AG04450 (cell line): ENCODE measurements at regions not wholly inside any gene's neighbourhood (a gene's known extent, or its start where the extent isn't known, plus 50 kb on each side); places are given as distances from the start of the nearest gene placed in this dataset.
"Not testable (repeated sequence)": the region's sequence is repeated elsewhere in the genome, so short reads cannot be mapped to it uniquely, and the experiment has no call there.

Experiments
- CTCF ChIA-PET: fragments of 300-600, 350-600 bp; formaldehyde crosslinking; extraction: SDS; loops from one replicate; lab custom pipeline; 2022; ENCODE audit warnings: antibody characterized with exemption, inconsistent platforms; lab: Charles Lee
- POLR2A ChIA-PET: fragments of 350-600 bp; formaldehyde crosslinking; extraction: SDS; loops from one replicate; lab custom pipeline; 2021; ENCODE audit warnings: antibody characterized with exemption, inconsistent platforms; lab: Yijun Ruan, JAX
- DNase-seq: peaks from one replicate; pipeline ENCODE4 v3.0.0-alpha.2; 2011; ENCODE audit warnings: low read depth, low spot score
- H3K27ac ChIP-seq: one replicate; pipeline ENCODE4 v1.5.1; 2012; ENCODE audit warnings: low read depth, low read length, control low read depth
- H3K27me3 ChIP-seq: one replicate; pipeline ENCODE4 v1.6.0; 2012; ENCODE audit warnings: low read length; ENCODE audit not compliant: control insufficient read depth, insufficient read depth
- H3K4me3 ChIP-seq: 2 replicates; pipeline ENCODE4 v1.5.1; 2011; ENCODE audit warnings: mild to moderate bottlenecking, low read depth, low read length, control low read depth
- H3K9me3 ChIP-seq: 2 replicates; pipeline ENCODE4 v1.5.1; 2012; ENCODE audit warnings: low read length; ENCODE audit not compliant: control insufficient read depth, insufficient read depth
- TF ChIP-seq, protein P1 (sequence below): IDR thresholded peaks from 2 replicates; pipeline ENCODE4 v1.5.1; 2011; ENCODE audit warnings: low read depth, low read length, control low read depth, inconsistent platforms

DNA sequence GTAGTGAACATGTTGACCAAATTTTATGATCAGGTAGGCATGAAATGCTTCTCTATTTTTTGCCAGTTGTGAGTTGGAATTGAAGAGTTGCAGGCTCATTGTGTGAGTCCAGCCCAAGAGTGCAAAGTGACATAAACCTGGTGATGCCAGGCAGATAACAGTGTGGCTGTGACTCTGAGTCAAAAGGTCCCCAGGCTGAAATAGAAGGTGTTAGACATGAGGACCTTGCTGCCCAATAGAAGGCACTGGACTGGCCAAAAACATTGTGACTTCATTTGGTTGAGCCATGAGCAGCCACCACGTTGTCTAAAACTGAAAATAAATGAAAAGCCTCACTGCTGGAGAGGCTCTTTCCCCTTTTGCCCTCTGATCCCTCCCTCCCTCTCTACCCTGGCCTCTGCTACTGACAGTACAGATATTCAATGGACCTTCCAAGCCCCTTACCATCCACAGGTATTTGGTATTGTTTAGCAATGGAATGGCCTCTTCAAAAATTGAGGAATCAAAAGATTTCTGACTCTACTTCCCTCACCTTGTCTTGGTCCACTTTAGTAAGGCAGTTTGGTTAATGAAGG is 67.8 kb upstream of the ABCD3 start:
- Histone ChIP-seq H3K9me3 (no peaks in the 10 kb centered on the region), H3K27me3 (peaks cover 34% of the 10 kb centered on the region), H3K27ac (no peak overlapping the region), H3K4me3 (no peak overlapping the region)
- ChIA-PET CTCF (no interaction called here), POLR2A (no interaction called here)
- TF ChIP-seq, protein P1, sequence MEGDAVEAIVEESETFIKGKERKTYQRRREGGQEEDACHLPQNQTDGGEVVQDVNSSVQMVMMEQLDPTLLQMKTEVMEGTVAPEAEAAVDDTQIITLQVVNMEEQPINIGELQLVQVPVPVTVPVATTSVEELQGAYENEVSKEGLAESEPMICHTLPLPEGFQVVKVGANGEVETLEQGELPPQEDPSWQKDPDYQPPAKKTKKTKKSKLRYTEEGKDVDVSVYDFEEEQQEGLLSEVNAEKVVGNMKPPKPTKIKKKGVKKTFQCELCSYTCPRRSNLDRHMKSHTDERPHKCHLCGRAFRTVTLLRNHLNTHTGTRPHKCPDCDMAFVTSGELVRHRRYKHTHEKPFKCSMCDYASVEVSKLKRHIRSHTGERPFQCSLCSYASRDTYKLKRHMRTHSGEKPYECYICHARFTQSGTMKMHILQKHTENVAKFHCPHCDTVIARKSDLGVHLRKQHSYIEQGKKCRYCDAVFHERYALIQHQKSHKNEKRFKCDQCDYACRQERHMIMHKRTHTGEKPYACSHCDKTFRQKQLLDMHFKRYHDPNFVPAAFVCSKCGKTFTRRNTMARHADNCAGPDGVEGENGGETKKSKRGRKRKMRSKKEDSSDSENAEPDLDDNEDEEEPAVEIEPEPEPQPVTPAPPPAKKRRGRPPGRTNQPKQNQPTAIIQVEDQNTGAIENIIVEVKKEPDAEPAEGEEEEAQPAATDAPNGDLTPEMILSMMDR = no peak
- DNase-seq = no peak

DNA sequence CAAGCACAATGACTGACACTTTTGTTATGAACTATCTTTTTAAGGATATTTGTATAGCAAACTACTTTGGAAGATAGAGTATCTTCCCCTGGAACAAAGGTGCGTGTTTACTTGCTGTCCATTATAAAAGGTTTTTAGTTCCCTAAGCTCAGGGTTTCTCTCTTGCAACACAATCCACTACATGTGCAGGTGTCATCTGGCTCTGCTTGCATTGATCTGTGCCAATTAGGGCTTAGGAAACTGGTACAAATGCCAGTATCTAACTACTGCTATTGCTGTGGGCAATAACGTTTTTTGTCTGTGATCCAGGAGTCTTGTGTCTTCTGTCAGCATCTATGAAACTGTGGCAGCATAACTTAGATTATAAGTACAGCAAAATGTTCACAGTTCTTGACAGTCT is 68.3 kb upstream of the ABCD3 start:
- H3K27ac ChIP-seq = no peak overlapping the region
- no peaks in the 10 kb centered on the region for H3K9me3 ChIP-seq
- TF ChIP-seq, protein P1 = no peak
- POLR2A ChIA-PET = no interaction called here
- DNase-seq = no peak
- no peak overlapping the region for H3K4me3 ChIP-seq
- CTCF ChIA-PET = no interaction called here
- peaks cover 37% of the 10 kb centered on the region for H3K27me3 ChIP-seq

DNA sequence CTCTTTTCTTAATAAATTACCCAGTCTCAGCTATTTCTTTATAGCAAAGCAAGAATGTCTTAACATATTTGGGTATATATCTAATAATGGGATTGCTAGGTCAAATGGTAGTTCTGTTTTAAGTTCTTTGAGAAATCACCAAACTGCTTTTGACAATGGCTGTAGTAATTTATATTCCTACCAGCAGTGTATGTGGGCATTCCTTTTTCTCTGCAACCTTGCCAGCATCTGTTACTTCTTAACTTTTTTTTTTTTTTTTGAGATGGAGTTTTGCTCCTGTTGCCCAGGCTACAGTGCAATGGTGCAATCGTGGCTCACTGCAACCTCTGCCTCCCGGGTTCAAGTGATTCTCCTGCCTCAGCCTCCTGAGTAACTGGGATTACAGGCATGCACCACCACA is 69.8 kb upstream of the ABCD3 start:
- CTCF ChIA-PET, POLR2A ChIA-PET, DNase-seq: not testable (repeated sequence)

DNA sequence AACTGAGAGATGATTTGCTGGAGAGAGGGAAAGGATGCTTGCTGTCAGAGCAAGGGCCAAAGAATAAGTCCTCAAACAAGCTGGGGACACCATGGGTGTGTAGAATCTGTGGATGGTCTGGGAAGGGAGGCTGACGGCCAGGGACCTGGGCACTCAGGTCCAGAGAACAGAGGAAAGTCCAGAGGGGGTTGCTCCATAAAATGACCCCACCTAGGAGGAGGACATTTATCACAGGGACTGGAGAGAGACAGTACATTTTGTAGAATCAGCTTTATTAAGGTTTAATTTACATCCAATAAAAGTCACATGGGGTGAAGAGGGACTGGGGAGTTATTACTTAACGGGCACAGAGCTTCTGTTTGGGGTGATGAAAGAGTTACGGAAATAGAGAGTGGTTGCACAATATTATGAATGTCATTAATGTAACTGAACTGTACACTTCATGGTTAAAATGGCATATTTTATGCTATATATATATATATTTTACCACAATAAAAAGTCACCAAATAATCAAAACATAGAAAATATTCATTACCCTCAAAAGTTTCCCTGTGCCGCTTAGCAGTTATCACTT is 73.0 kb upstream of the ABCD3 start:
- no peak overlapping the region for H3K4me3 ChIP-seq
- POLR2A ChIA-PET = no interaction called here
- no peak overlapping the region for H3K27ac ChIP-seq
- CTCF ChIA-PET = interaction anchor here (0.8 to 4.0 kb wide), 4 partner anchors 9 to 284 kb away, joined by 3 to 12 read pairs (median 8); no protein-coding TSS in a partner anchor
- H3K9me3 ChIP-seq = no peaks in the 10 kb centered on the region
- TF ChIP-seq, protein P1 = no peak
- DNase-seq = no peak
- H3K27me3 ChIP-seq = peaks cover 24% of the 10 kb centered on the region

More for the DNA sequence above, 69.8 kb upstream of the ABCD3 start:
- H3K9me3 ChIP-seq, H3K27ac ChIP-seq, H3K4me3 ChIP-seq: not testable (repeated sequence)
- H3K27me3 ChIP-seq = peaks cover 28% of the 10 kb centered on the region

DNA sequence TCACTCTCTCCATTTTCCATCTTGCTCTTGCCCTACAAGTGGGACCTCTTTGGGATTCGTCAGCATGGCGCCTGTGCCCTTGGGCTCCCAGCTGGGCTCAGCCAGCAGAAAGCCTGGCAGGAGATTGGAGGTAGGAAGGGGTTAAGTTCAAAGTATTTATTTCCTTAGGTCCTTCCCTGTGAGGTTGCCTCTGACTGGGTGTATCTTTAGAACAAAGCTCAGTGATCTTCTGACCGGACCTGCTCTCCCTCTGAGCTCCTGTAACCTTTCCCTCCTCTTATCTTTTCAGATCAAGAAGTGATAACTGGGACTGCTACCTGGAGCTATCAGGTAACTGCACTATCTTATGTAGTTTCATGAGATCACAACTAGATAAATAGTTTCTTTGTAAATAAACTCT is 75.8 kb upstream of the ABCD3 start:
- DNase-seq = no peak
- Histone ChIP-seq H3K9me3 (no peaks in the 10 kb centered on the region), H3K4me3 (no peak overlapping the region), H3K27ac (no peak overlapping the region), H3K27me3 (peaks cover 22% of the 10 kb centered on the region)
- ChIA-PET CTCF (interaction anchor here (3.3 to 4.0 kb wide), 2 partner anchors 121 to 316 kb away, joined by 12 to 17 read pairs; no protein-coding TSS in a partner anchor), POLR2A (interaction anchor here (0.6 kb wide), 1 partner anchor 94 kb away, joined by 3 read pairs; no protein-coding TSS in a partner anchor)
- TF ChIP-seq, protein P1 = no peak
